Sigmoid colon (tissue), 4 donors: ENCODE measurements at regions not wholly inside any gene's neighbourhood (a gene's known extent, or its start where the extent isn't known, plus 50 kb on each side); places are given as distances from the start of the nearest gene placed in this dataset.

Experiments used
- EP300 ChIP-seq, 4 donors: sonication (generic); formaldehyde crosslinking; IDR thresholded peaks; one replicate each; pipeline ENCODE4 v1.6.1; 2017; ENCODE audit warnings: antibody characterized with exemption in 4 of 4
- POLR2A ChIP-seq, 2 donors: fragments of 450-650 bp; IDR thresholded peaks; one replicate each; pipeline ENCODE4 v1.6.1; 2016; ENCODE audit warnings: antibody characterized with exemption in 2 of 2, mild to moderate bottlenecking in 2 of 2, moderate library complexity in 2 of 2
- POLR2AphosphoS5 ChIP-seq, 4 donors: sonication (generic); formaldehyde crosslinking; IDR thresholded peaks; one replicate each; pipeline ENCODE4 v1.6.1; 2017; ENCODE audit warnings: antibody characterized with exemption in 4 of 4
- TF ChIP-seq, protein P1 (sequence below), 4 experiments: fragments of 450-650 bp in 3 of 4; fragments of 200-600 bp in 1 of 4; IDR thresholded peaks; one replicate each; pipeline ENCODE4 v1.5.1; 2016 to 2019; ENCODE audit warnings: antibody characterized with exemption in 4 of 4, mild to moderate bottlenecking in 3 of 4, moderate library complexity in 2 of 4

- TF ChIP-seq, protein P1, sequence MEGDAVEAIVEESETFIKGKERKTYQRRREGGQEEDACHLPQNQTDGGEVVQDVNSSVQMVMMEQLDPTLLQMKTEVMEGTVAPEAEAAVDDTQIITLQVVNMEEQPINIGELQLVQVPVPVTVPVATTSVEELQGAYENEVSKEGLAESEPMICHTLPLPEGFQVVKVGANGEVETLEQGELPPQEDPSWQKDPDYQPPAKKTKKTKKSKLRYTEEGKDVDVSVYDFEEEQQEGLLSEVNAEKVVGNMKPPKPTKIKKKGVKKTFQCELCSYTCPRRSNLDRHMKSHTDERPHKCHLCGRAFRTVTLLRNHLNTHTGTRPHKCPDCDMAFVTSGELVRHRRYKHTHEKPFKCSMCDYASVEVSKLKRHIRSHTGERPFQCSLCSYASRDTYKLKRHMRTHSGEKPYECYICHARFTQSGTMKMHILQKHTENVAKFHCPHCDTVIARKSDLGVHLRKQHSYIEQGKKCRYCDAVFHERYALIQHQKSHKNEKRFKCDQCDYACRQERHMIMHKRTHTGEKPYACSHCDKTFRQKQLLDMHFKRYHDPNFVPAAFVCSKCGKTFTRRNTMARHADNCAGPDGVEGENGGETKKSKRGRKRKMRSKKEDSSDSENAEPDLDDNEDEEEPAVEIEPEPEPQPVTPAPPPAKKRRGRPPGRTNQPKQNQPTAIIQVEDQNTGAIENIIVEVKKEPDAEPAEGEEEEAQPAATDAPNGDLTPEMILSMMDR (IDR thresholded peaks at IDR 0.05) = no peak
- TF ChIP-seq POLR2A (IDR thresholded peaks at IDR 0.05) (no peak), POLR2AphosphoS5 (IDR thresholded peaks at IDR 0.05) (no peak), EP300 (IDR thresholded peaks at IDR 0.05) (no peak)
These were observed 97.1 kb upstream of the HS3ST3A1 start for GRCh38 chr17:13698832-13699231.
